ENCODE measurements at regions not wholly inside any gene's neighbourhood (a gene's known extent, or its start where the extent isn't known, plus 50 kb on each side); places are given as distances from the start of the nearest gene placed in this dataset.

GRCh38 chr13:84894749-84895148 is 904.5 kb downstream of the SLITRK6 start:
- DNase-seq (ENCODE audit: low read depth, low spot score) (no peak), ATAC-seq (no peak)
- ChIA-PET POLR2A (no interaction called here), CTCF (no interaction called here), RAD21 (ENCODE audit: low non-redundant PET in 1 of 2, low total read pairs in 2 of 2, uncharacterized antibody in 2 of 2, unreplicated experiment in 2 of 2) (no interaction called here)
- H3K9me3 ChIP-seq (ENCODE audit: control insufficient read depth in 1 of 2, insufficient read depth in 1 of 2, low read depth in 1 of 2, low read length in 2 of 2) = no peaks in the 10 kb centered on the region
- H3K36me3 ChIP-seq (ENCODE audit: control insufficient read depth in 1 of 2, insufficient read depth in 2 of 2, low read length in 2 of 2) = no peaks in the 10 kb centered on the region
- BruUV-seq (replicated peaks) = no TSS peak
- H4K20me1 ChIP-seq (ENCODE audit: insufficient read depth) = no peaks in the 10 kb centered on the region
- H3K79me2 ChIP-seq (ENCODE audit: insufficient read depth, low read length) = no peaks in the 10 kb centered on the region
- no peak overlapping the region for H3K9ac ChIP-seq (ENCODE audit: low read length)
- H3K27me3 ChIP-seq (ENCODE audit: insufficient read depth, low read length) = no peaks in the 10 kb centered on the region
- intact Hi-C loops (cut with micrococcal nuclease) = loop anchor here (5.0 kb wide), 1 partner anchor 933 kb away; no protein-coding TSS in a partner anchor
- H3K4me2 ChIP-seq (ENCODE audit: low read length) = no peak overlapping the region
- H3K27ac ChIP-seq (ENCODE audit: low read depth, low read length) = no peak overlapping the region
- H3K4me1 ChIP-seq (ENCODE audit: control insufficient read depth in 1 of 2, insufficient read depth in 2 of 2, low read length in 2 of 2) = no peaks in the 10 kb centered on the region
- H3K9me2 ChIP-seq (ENCODE audit: insufficient read depth) = no peaks in the 10 kb centered on the region
- H3K4me3 ChIP-seq (replicated peaks in 1 of 2; ENCODE audit: low read depth in 1 of 2, low read length in 2 of 2) = no peak overlapping the region
- no peak overlapping the region for H2AFZ ChIP-seq (ENCODE audit: low read depth, low read length, poor library complexity, severe bottlenecking)
- TF ChIP-seq CTCF (IDR thresholded peaks at IDR 0.05 in 2 of 3, conservative IDR thresholded peaks at IDR 0.05 in 1 of 3; ENCODE audit: borderline replicate concordance in 1 of 3, insufficient read depth in 1 of 3, low read depth in 2 of 3, low read length in 2 of 3) = 0 out of 6 replicates have a peak, but pooled peaks of 1 of the 3 experiments have one; percentile 11
- no peak for TF ChIP-seq SRF (IDR thresholded peaks at IDR 0.05; ENCODE audit: low read depth)

- Histone ChIP-seq H3K36me3 (ENCODE audit: control insufficient read depth in 1 of 2, insufficient read depth in 2 of 2, low read length in 2 of 2) (no peaks in the 10 kb centered on the region), H3K27ac (ENCODE audit: low read depth, low read length) (no peak overlapping the region), H3K79me2 (ENCODE audit: insufficient read depth, low read length) (no peaks in the 10 kb centered on the region), H3K9me3 (ENCODE audit: control insufficient read depth in 1 of 2, insufficient read depth in 1 of 2, low read depth in 1 of 2, low read length in 2 of 2) (no peaks in the 10 kb centered on the region; a peak in 1 of 4 replicates), H3K4me2 (ENCODE audit: low read length) (no peak overlapping the region), H3K9ac (ENCODE audit: low read length) (no peak overlapping the region), H3K27me3 (ENCODE audit: insufficient read depth, low read length) (no peaks in the 10 kb centered on the region), H2AFZ (ENCODE audit: low read depth, low read length, poor library complexity, severe bottlenecking) (no peak overlapping the region), H4K20me1 (ENCODE audit: insufficient read depth) (no peaks in the 10 kb centered on the region), H3K4me3 (replicated peaks in 1 of 2; ENCODE audit: low read depth in 1 of 2, low read length in 2 of 2) (no peak overlapping the region), H3K9me2 (ENCODE audit: insufficient read depth) (no peaks in the 10 kb centered on the region), H3K4me1 (ENCODE audit: control insufficient read depth in 1 of 2, insufficient read depth in 2 of 2, low read length in 2 of 2) (no peaks in the 10 kb centered on the region)
- ChIA-PET CTCF (no interaction called here), POLR2A (no interaction called here), RAD21 (ENCODE audit: low non-redundant PET in 1 of 2, low total read pairs in 2 of 2, uncharacterized antibody in 2 of 2, unreplicated experiment in 2 of 2) (no interaction called here)
- BruUV-seq (replicated peaks) = no TSS peak
- no peak for ATAC-seq
- no peak for DNase-seq (ENCODE audit: low read depth, low spot score)
- intact Hi-C loops (cut with micrococcal nuclease) = loop anchor here (1.0 kb wide), 1 partner anchor 23 kb away; no protein-coding TSS in a partner anchor
- TF ChIP-seq SRF (IDR thresholded peaks at IDR 0.05; ENCODE audit: low read depth) (no peak), ZFX (IDR thresholded peaks at IDR 0.05) (no peak), REST (IDR thresholded peaks at IDR 0.05; ENCODE audit: low read depth) (no peak), EZH2phosphoT487 (IDR thresholded peaks at IDR 0.05; ENCODE audit: borderline replicate concordance) (no peak), FOSL1 (IDR thresholded peaks at IDR 0.05; ENCODE audit: low read depth) (no peak), POLR2A (IDR thresholded peaks at IDR 0.05; ENCODE audit: borderline replicate concordance, extremely low read depth, insufficient read depth, insufficient read length) (no peak), ZNF274 (IDR thresholded peaks at IDR 0.05; ENCODE audit: low read depth, low read length) (no peak), ZBTB33 (IDR thresholded peaks at IDR 0.05; ENCODE audit: extremely low read depth, insufficient replicate concordance, low read length) (no peak), TCF7L2 (IDR thresholded peaks at IDR 0.05; ENCODE audit: borderline replicate concordance, extremely low read depth, insufficient read depth, insufficient read length) (no peak), CBX3 (IDR thresholded peaks at IDR 0.05; ENCODE audit: low read depth) (no peak), YY1 (IDR thresholded peaks at IDR 0.05; ENCODE audit: extremely low read depth, insufficient replicate concordance, low read depth, low read length) (no peak)
These were observed 913.4 kb downstream of the SLITRK6 start for GRCh38 chr13:84885868-84886267.

Measured in HCT116 (cell line).